CD4-positive, alpha-beta T cell treated with Interleukin-6 for 4 hours (primary cell): ENCODE measurements at regions not wholly inside any gene's neighbourhood (a gene's known extent, or its start where the extent isn't known, plus 50 kb on each side); places are given as distances from the start of the nearest gene placed in this dataset.

ENCODE experiments used
- DNase-seq: peaks from one replicate; pipeline ENCODE4 v3.0.0-alpha.2; 2020; ENCODE audit warnings: mixed read lengths

GRCh38 chr3:187823746-187824145, 78.5 kb upstream of the BCL6 start:
- DNase-seq: no peak

GRCh38 chr3:187827723-187828122, 82.5 kb upstream of the BCL6 start:
- no peak for DNase-seq

GRCh38 chr3:187828579-187829452, 83.5 kb upstream of the BCL6 start:
- no peak for DNase-seq

- DNase-seq: no peak
These were observed 84.9 kb upstream of the BCL6 start for GRCh38 chr3:187830181-187830580.

GRCh38 chr3:187831125-187832051, 86.1 kb upstream of the BCL6 start:
- DNase-seq: no peak

- DNase-seq: no peak
These were observed 86.9 kb upstream of the BCL6 start for GRCh38 chr3:187832202-187832601.

- no peak for DNase-seq
These were observed 88.1 kb upstream of the BCL6 start for GRCh38 chr3:187833375-187833774.

GRCh38 chr3:187833799-187834578, 88.7 kb upstream of the BCL6 start:
- DNase-seq: no peak

- DNase-seq: no peak
These were observed 91.8 kb upstream of the BCL6 start for GRCh38 chr3:187836823-187837770.

- no peak for DNase-seq
These were observed 92.8 kb upstream of the BCL6 start for GRCh38 chr3:187838016-187838540.

GRCh38 chr3:187839422-187839821, 94.2 kb upstream of the BCL6 start:
- DNase-seq: no peak

GRCh38 chr3:187840856-187841255, 95.6 kb upstream of the BCL6 start:
- no peak for DNase-seq

- DNase-seq: no peak
These were observed 96.3 kb upstream of the BCL6 start for GRCh38 chr3:187841560-187841959.

- DNase-seq: no peak
These were observed 98.4 kb upstream of the BCL6 start for GRCh38 chr3:187843654-187844053.

GRCh38 chr3:187844708-187845107, 99.4 kb upstream of the BCL6 start:
- DNase-seq: no peak

- no peak for DNase-seq
These were observed 100.6 kb upstream of the BCL6 start for GRCh38 chr3:187845826-187846225.

GRCh38 chr3:187848401-187848800, 103.1 kb upstream of the BCL6 start:
- no peak for DNase-seq

- DNase-seq: no peak
These were observed 103.9 kb upstream of the BCL6 start for GRCh38 chr3:187849016-187849654.

- DNase-seq: no peak
These were observed 105.1 kb upstream of the BCL6 start for GRCh38 chr3:187850258-187850921.
